BE2C (cell line): ENCODE measurements at regions not wholly inside any gene's neighbourhood (a gene's known extent, or its start where the extent isn't known, plus 50 kb on each side); places are given as distances from the start of the nearest gene placed in this dataset.

Experiments used
- DNase-seq: peaks from one replicate; pipeline ENCODE4 v3.0.0-alpha.2; 2020
- H3K27me3 ChIP-seq: fragments of 250-450 bp; sonication (Bioruptor Pico); 2 replicates; pipeline ENCODE4 v1.5.1; 2020; ENCODE audit warnings: mild to moderate bottlenecking
- H3K36me3 ChIP-seq: fragments of 250-450 bp; sonication (Bioruptor Pico); 2 replicates; pipeline ENCODE4 v1.5.1; 2020; ENCODE audit warnings: mild to moderate bottlenecking
- H3K4me1 ChIP-seq: fragments of 250-450 bp; sonication (Bioruptor Pico); 2 replicates; pipeline ENCODE4 v1.5.1; 2020
- H3K4me3 ChIP-seq: 2 replicates; pipeline ENCODE4 v1.5.1; 2011; ENCODE audit warnings: low read depth, low read length
- H3K9me3 ChIP-seq: fragments of 250-450 bp; sonication (Bioruptor Pico); 2 replicates; pipeline ENCODE4 v1.5.1; 2020
- TF ChIP-seq, protein P1 (sequence below): IDR thresholded peaks from 2 replicates; pipeline ENCODE4 v1.5.1; 2012; ENCODE audit warnings: mild to moderate bottlenecking, low read depth, low read length

DNA sequence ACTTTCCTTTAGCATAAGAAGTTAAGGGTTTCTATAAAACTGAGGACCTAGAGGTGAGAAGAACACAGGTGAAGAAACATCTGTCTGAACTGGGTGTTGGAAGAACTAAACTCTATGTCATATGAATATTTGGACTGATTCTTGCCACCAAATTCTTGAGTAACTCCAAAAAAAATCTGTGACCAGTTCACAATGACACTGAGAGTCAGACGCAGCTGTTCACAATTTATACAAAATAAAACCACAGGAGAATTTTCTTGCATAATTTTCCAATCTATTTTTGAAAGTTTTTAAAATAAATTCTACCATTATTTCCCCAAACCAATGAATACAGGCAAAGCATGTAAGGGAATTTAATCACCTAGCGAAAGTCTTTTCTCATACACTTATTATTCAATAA lies 148.1 kb upstream of the TCF21 start:
- H3K27me3 ChIP-seq = peaks cover 17% of the 10 kb centered on the region
- no peaks in the 10 kb centered on the region for H3K36me3 ChIP-seq
- H3K4me1 ChIP-seq = no peaks in the 10 kb centered on the region
- DNase-seq = no peak
- no peak overlapping the region for H3K4me3 ChIP-seq
- TF ChIP-seq, protein P1, sequence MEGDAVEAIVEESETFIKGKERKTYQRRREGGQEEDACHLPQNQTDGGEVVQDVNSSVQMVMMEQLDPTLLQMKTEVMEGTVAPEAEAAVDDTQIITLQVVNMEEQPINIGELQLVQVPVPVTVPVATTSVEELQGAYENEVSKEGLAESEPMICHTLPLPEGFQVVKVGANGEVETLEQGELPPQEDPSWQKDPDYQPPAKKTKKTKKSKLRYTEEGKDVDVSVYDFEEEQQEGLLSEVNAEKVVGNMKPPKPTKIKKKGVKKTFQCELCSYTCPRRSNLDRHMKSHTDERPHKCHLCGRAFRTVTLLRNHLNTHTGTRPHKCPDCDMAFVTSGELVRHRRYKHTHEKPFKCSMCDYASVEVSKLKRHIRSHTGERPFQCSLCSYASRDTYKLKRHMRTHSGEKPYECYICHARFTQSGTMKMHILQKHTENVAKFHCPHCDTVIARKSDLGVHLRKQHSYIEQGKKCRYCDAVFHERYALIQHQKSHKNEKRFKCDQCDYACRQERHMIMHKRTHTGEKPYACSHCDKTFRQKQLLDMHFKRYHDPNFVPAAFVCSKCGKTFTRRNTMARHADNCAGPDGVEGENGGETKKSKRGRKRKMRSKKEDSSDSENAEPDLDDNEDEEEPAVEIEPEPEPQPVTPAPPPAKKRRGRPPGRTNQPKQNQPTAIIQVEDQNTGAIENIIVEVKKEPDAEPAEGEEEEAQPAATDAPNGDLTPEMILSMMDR = no peak
- no peaks in the 10 kb centered on the region for H3K9me3 ChIP-seq

DNA sequence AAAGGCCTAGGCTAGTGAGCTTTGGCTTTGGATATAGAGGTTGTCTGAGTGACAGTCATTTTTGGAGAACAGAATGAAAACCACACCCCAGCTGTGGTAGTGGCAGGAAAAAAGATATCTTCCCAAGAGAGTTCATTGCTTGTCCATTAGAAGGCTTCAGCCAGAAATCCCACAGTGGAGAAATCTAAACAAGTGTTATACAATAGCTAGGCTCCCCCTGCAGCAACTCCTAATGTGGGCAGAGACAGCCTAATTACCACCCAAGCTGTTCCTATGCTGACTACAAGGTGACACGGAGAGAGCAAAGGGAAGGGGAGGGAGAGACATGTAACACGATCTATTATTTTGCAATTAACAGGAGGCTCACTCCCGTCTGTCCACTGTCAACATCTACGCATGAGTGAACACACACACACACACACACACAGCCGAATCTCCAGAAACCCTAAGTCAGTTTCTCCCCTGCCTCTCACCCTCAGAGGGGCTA lies 147.5 kb upstream of the TCF21 start:
- no peak for DNase-seq
- H3K36me3 ChIP-seq = no peaks in the 10 kb centered on the region
- H3K4me3 ChIP-seq = no peak overlapping the region
- TF ChIP-seq, protein P1 = no peak
- no peaks in the 10 kb centered on the region for H3K9me3 ChIP-seq
- peaks cover 17% of the 10 kb centered on the region for H3K27me3 ChIP-seq
- H3K4me1 ChIP-seq = no peaks in the 10 kb centered on the region

DNA sequence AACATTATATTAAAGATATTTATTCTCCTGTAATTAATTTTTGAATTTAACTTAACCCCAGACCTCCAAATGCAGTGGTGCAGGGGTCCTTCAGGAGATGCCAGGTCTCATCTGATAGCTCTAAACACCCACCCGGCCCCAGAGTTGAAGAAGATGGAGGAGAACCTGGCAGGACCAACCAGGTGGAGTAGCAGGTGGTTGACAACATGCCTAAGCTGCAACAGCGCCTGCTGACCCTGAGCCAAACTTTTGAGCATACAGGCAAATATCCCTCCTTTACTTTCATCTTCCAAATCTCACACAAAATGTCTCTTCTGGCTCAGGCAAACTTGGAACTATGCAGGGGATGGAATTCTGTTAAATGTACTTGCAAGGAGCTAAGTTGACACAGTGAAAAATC lies 145.3 kb upstream of the TCF21 start:
- no peak for DNase-seq
- peaks cover 29% of the 10 kb centered on the region for H3K27me3 ChIP-seq
- H3K4me3 ChIP-seq = no peak overlapping the region
- no peaks in the 10 kb centered on the region for H3K9me3 ChIP-seq
- H3K36me3 ChIP-seq = no peaks in the 10 kb centered on the region
- H3K4me1 ChIP-seq = no peaks in the 10 kb centered on the region
- TF ChIP-seq, protein P1 = no peak

DNA sequence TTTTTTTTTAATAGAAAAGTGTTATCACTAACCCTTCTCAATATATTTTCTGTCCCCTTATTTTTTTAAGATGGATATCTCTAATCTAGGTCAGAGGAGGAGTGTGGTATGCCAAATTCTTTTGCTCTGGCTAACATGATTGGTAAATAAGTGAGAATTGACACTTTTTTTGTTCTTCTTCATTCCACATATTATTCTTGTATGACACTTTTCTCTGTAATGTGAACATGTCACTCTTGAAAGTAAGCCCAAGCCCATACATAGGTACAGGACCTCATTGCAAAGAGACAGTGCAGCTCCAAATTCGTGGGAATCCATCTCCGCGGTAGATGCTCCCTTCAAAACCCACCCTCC lies 142.5 kb upstream of the TCF21 start:
- Histone ChIP-seq H3K36me3 (no peaks in the 10 kb centered on the region), H3K4me3 (no peak overlapping the region), H3K9me3 (no peaks in the 10 kb centered on the region), H3K27me3 (peaks cover 22% of the 10 kb centered on the region), H3K4me1 (no peaks in the 10 kb centered on the region)
- DNase-seq = no peak
- TF ChIP-seq, protein P1 = no peak

DNA sequence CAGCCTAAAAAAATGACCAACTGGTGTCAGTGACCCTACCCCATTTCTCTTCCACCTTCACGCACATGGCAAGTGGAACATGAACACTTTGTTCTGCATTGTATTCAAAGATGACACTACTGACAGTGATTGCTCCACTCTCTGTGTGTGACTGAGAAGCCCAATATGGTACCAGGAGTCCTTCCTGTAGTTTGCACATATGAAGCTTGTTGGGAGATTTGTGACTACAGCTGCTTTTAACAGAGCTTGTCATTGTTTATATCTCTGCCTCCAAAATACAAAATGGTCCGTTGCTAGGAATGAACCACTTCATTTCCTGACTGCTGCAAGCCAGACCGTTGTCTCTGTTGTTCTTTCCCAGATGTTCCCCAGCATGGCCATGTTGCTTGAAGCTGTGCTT lies 140.3 kb upstream of the TCF21 start:
- Histone ChIP-seq H3K9me3 (no peaks in the 10 kb centered on the region), H3K27me3 (peaks cover 29% of the 10 kb centered on the region), H3K36me3 (no peaks in the 10 kb centered on the region), H3K4me1 (no peaks in the 10 kb centered on the region), H3K4me3 (no peak overlapping the region)
- DNase-seq = no peak
- TF ChIP-seq, protein P1 = no peak

- Histone ChIP-seq H3K9me3 (no peaks in the 10 kb centered on the region), H3K4me3 (no peak overlapping the region), H3K4me1 (no peaks in the 10 kb centered on the region), H3K27me3 (peaks cover 26% of the 10 kb centered on the region), H3K36me3 (no peaks in the 10 kb centered on the region)
- TF ChIP-seq, protein P1 = no peak
- no peak for DNase-seq
Measured at GRCh38 chr6:133749427-133749826, 139.5 kb upstream of the TCF21 start.
